ENCODE measurements at regions not wholly inside any gene's neighbourhood (a gene's known extent, or its start where the extent isn't known, plus 50 kb on each side); places are given as distances from the start of the nearest gene placed in this dataset.

- H3K9me3 ChIP-seq: no peaks in the 10 kb centered on the region
- no peak overlapping the region for H3K27ac ChIP-seq
- no peak for DNase-seq (ENCODE audit: extremely low spot score in 2 of 2)
- no peak overlapping the region for H3K4me3 ChIP-seq
- no peaks in the 10 kb centered on the region for H3K4me1 ChIP-seq
- intact Hi-C loops (cut with DNase I): no loop called here
- H3K27me3 ChIP-seq: no peaks in the 10 kb centered on the region
- no peaks in the 10 kb centered on the region for H3K36me3 ChIP-seq
- no peak for TF ChIP-seq POLR2A (IDR thresholded peaks at IDR 0.05)
- no peak for TF ChIP-seq POLR2AphosphoS5 (IDR thresholded peaks at IDR 0.05; ENCODE audit: insufficient read depth in 1 of 2, low read depth in 1 of 2)
- no peak for TF ChIP-seq CTCF (IDR thresholded peaks at IDR 0.05)
Observed at GRCh38 chr1:168789501-168789900, 60.5 kb upstream of the DPT start.

- Histone ChIP-seq H3K27me3 (no peaks in the 10 kb centered on the region), H3K4me1 (no peaks in the 10 kb centered on the region), H3K36me3 (no peaks in the 10 kb centered on the region), H3K9me3 (no peaks in the 10 kb centered on the region), H3K27ac (no peak overlapping the region), H3K4me3 (no peak overlapping the region)
- intact Hi-C loops (cut with DNase I): no loop called here
- no peak for DNase-seq (ENCODE audit: extremely low spot score in 2 of 2)
- TF ChIP-seq POLR2AphosphoS5 (IDR thresholded peaks at IDR 0.05; ENCODE audit: insufficient read depth in 1 of 2, low read depth in 1 of 2) (no peak), POLR2A (IDR thresholded peaks at IDR 0.05) (no peak), CTCF (IDR thresholded peaks at IDR 0.05) (no peak)
Observed at GRCh38 chr1:168792142-168792541, 63.1 kb upstream of the DPT start.

- Histone ChIP-seq H3K9me3 (no peaks in the 10 kb centered on the region), H3K27ac (no peak overlapping the region), H3K27me3 (no peaks in the 10 kb centered on the region), H3K4me1 (no peaks in the 10 kb centered on the region), H3K36me3 (no peaks in the 10 kb centered on the region), H3K4me3 (no peak overlapping the region)
- TF ChIP-seq POLR2A (IDR thresholded peaks at IDR 0.05) (no peak), POLR2AphosphoS5 (IDR thresholded peaks at IDR 0.05; ENCODE audit: insufficient read depth in 1 of 2, low read depth in 1 of 2) (no peak), CTCF (IDR thresholded peaks at IDR 0.05) (no peak)
- DNase-seq (ENCODE audit: extremely low spot score in 2 of 2): no peak
- intact Hi-C loops (cut with DNase I): no loop called here
Observed at GRCh38 chr1:168792592-168793125, 63.7 kb upstream of the DPT start.

- Histone ChIP-seq H3K27me3 (no peaks in the 10 kb centered on the region), H3K36me3 (no peaks in the 10 kb centered on the region), H3K9me3 (no peaks in the 10 kb centered on the region), H3K4me3 (no peak overlapping the region), H3K4me1 (no peaks in the 10 kb centered on the region), H3K27ac (no peak overlapping the region)
- no peak for DNase-seq (ENCODE audit: extremely low spot score in 2 of 2)
- no peak for TF ChIP-seq CTCF (IDR thresholded peaks at IDR 0.05)
- no peak for TF ChIP-seq POLR2A (IDR thresholded peaks at IDR 0.05)
- TF ChIP-seq POLR2AphosphoS5 (IDR thresholded peaks at IDR 0.05; ENCODE audit: insufficient read depth in 1 of 2, low read depth in 1 of 2): no peak
- intact Hi-C loops (cut with DNase I): no loop called here
Observed at GRCh38 chr1:168794057-168794456, 65.1 kb upstream of the DPT start.

GRCh38 chr1:168795681-168796080 lies 66.7 kb upstream of the DPT start:
- H3K27me3 ChIP-seq: no peaks in the 10 kb centered on the region
- intact Hi-C loops (cut with DNase I): no loop called here

More at GRCh38 chr1:168795681-168796080, 66.7 kb upstream of the DPT start:
- no peak overlapping the region for H3K4me3 ChIP-seq
- no peak for DNase-seq (ENCODE audit: extremely low spot score in 2 of 2)
- no peaks in the 10 kb centered on the region for H3K9me3 ChIP-seq
- H3K4me1 ChIP-seq: no peaks in the 10 kb centered on the region
- TF ChIP-seq POLR2A (IDR thresholded peaks at IDR 0.05) (no peak), POLR2AphosphoS5 (IDR thresholded peaks at IDR 0.05; ENCODE audit: insufficient read depth in 1 of 2, low read depth in 1 of 2) (no peak), CTCF (IDR thresholded peaks at IDR 0.05) (no peak)
- H3K27ac ChIP-seq: no peak overlapping the region
- no peaks in the 10 kb centered on the region for H3K36me3 ChIP-seq
